ENCODE measurements at regions not wholly inside any gene's neighbourhood (a gene's known extent, or its start where the extent isn't known, plus 50 kb on each side); places are given as distances from the start of the nearest gene placed in this dataset.
A peak's percentile ranks its signal among the peaks of the same experiment; 100 is the strongest.

- POLR2A ChIA-PET, result interaction anchor here (0.6 kb wide), 1 partner anchor 85 kb away, joined by 3 read pairs; no protein-coding TSS in a partner anchor
Measured at GRCh38 chr3:117912352-117912751, 1122.3 kb downstream of the IGSF11 start.

More at GRCh38 chr3:117912352-117912751, 1122.3 kb downstream of the IGSF11 start:
- no peak for DNase-seq
- Histone ChIP-seq H3K4me2 (no peak overlapping the region), H3F3A (replicated peaks; ENCODE audit: insufficient read depth) (no peaks in the 10 kb centered on the region), H3K4me1 (ENCODE audit: control insufficient read depth in 1 of 2, insufficient read depth in 2 of 2, low read depth in 1 of 2, low read length in 1 of 2) (peaks cover 0 to 39% of the 10 kb centered on the region in 2 experiments; a peak in 2 of 4 replicates), H3K27me3 (ENCODE audit: insufficient read depth) (no peaks in the 10 kb centered on the region), H3K9me3 (no peaks in the 10 kb centered on the region), H3K9me2 (no peaks in the 10 kb centered on the region), H3K9ac (no peak overlapping the region), H3K79me2 (ENCODE audit: insufficient read depth) (no peaks in the 10 kb centered on the region), H2AFZ (ENCODE audit: low read depth) (no peak overlapping the region), H3K27ac (ENCODE audit: low read depth in 2 of 2, low read length in 1 of 2) (peak overlapping the region in 1 of 2 experiments; percentile 99; a peak in 2 of 4 replicates), H4K20me1 (ENCODE audit: insufficient read depth) (no peaks in the 10 kb centered on the region), H3K4me3 (ENCODE audit: low read depth in 2 of 2, low read length in 1 of 2) (no peak overlapping the region), H3K36me3 (replicated peaks in 1 of 2; ENCODE audit: control insufficient read depth in 1 of 2, insufficient read depth in 2 of 2, low read length in 1 of 2) (no peaks in the 10 kb centered on the region)
- WGBS (ENCODE audit: low lambda C conversion rate), result 74% methylated on average over 2 of the region's 2 CpGs
- no peak for TF ChIP-seq REST (IDR thresholded peaks at IDR 0.05; ENCODE audit: low read depth, low read length)
- TF ChIP-seq ELF1 (IDR thresholded peaks at IDR 0.05), result no peak
- TF ChIP-seq USF2 (IDR thresholded peaks at IDR 0.05; ENCODE audit: borderline replicate concordance, low read depth, low read length), result no peak
- TF ChIP-seq EZH2phosphoT487 (IDR thresholded peaks at IDR 0.05; ENCODE audit: borderline replicate concordance, low read depth), result no peak
- no peak for TF ChIP-seq TCF12 (IDR thresholded peaks at IDR 0.05)
- TF ChIP-seq GABPA (IDR thresholded peaks at IDR 0.05; ENCODE audit: low read depth), result no peak
- TF ChIP-seq TAF1 (IDR thresholded peaks at IDR 0.05; ENCODE audit: borderline replicate concordance, low read depth, low read length), result no peak
- no peak for TF ChIP-seq RAD21 (IDR thresholded peaks at IDR 0.05; ENCODE audit: low read length)
- no peak for TF ChIP-seq ZBTB33 (IDR thresholded peaks at IDR 0.05; ENCODE audit: borderline replicate concordance, low read depth)
- CTCF ChIA-PET, result no interaction called here
